GM19239 (cell line): ENCODE measurements at regions not wholly inside any gene's neighbourhood (a gene's known extent, or its start where the extent isn't known, plus 50 kb on each side); places are given as distances from the start of the nearest gene placed in this dataset.
"Not testable (repeated sequence)": the region's sequence is repeated elsewhere in the genome, so short reads cannot be mapped to it uniquely, and the experiment has no call there.

ENCODE experiments used
- DNase-seq: peaks from one replicate; pipeline ENCODE4 v3.0.0; 2011; ENCODE audit warnings: low spot score; ENCODE audit not compliant: insufficient read length
- FAIRE-seq: peaks from 2 replicates; lab custom pipeline; 2011; peaks lifted over from hg19 to GRCh38; lab: Jason Lieb, UNC

DNA sequence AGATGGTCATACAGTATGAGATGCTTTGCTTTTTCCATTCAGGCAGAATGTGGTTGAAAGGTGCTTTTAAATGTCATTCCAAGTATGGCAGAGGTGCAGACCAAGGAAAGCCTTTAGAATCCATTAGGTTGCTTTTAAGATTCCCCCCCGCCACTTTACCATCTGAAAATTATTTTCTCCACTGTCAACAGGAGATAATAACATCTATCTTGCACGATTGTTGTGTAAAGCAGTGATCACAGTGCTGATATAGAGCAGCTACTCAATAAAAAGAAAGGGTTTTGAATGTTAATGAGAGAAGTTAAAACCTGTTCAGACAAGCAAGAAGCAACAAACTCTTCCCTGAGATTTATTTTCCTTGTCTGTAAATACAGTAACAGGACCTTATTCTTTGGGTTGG is 372.5 kb upstream of the GCFC2 start:
- no peak for FAIRE-seq
- DNase-seq, result no peak

DNA sequence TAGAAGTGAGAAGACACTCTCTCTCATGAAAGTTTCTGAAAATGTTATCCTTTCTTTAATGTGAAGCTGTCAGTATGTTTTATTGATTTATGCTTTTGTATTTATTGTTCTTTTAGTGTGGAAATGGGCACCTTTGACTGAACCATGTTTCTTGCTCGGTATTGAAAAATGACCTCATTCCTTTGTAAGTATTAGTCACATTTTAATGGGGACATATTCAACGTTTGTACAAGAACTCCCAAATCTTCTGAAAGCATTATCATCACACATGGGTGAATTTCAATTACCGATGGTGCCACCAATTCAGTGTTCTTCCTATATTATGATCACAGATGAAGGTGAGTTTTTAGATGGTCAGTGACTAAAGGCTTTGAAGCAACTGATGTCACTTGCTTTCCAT is 371.8 kb upstream of the GCFC2 start:
- DNase-seq (no peak), FAIRE-seq (no peak)

DNA sequence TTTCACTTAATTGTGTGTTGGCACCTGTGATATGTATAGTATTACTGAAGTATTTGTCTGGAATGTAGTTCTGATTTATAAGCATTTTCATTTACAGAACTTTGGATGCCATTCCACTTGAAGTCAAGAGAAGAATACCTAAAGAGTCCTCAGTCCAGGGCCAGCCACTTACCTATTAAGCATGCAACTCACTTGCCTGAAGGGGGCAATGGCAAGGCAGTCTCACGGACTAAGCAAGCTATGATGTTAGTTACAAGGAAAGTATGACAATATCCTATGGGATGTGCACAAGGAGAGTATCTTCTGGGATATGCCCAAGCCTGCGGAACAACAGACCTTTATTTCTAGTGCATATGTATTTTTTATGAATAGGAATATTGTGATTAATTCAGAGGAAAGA is 369.4 kb upstream of the GCFC2 start:
- no peak for FAIRE-seq
- no peak for DNase-seq

DNA sequence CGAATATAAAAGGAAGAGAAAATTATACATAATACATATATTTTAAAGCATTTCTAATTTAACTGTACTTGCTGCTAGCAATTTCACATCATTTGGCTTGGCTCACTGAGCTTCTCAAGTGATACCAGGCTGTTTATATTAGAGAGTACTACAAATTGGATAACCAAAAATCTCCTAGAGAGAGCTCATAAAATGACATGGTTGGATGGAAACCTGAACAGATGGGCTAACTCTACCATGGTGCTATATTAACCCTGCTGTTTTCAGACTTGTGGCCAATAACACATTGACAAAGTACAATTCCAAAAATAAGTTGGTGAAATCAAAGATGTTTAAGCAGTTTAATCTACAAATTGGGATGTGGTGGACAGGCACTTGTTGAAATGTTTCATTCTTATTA is 364.4 kb upstream of the GCFC2 start:
- FAIRE-seq, result no peak
- DNase-seq, result no peak

DNA sequence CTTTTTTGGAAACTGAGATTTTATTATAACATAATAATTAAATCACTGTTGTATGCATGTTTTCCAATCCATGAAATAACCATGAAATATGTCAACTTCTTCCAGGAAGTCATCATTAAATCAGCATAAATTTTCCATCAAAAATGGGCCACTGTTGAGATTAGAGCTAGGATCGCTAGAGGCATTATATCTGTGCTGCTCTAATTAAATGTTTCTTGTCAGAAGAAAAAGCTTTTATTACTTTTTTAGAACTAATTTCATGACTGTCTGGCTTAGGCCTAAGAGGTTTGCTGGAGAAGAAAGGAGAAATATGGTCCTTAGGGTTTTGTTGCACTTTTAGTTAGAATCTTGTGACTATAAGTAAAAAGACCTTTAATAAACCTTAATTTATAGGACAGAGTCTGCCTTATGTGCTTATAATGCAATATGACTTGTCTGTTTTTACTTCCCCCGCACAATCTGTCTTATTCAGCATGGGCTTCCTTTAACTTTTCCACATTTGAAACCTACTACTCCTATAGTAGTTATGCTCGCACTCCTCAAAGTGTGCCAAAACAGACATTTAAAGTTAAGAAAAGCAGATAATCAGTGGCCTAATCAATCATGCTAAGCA is 363.4 kb upstream of the GCFC2 start:
- no peak for FAIRE-seq
- no peak for DNase-seq

DNA sequence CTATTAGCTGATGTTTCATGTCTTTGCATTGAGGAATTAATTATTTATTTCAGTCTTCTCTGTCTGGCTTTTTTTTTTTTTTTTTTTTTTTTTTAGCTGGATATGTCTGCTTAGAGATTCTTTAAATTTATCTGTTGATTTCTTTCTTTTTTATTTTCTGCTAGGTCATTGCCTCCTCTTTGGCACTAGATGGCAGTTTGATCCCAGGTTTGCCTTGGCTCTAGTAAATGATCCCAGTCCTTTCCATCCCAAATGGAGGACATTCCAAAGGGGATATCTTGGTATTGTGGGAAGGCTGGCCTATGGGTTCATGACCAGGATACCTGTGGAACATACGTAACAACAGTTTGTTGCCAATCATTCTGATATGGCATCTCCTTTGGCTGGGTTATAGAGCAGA is 339.5 kb upstream of the GCFC2 start:
- FAIRE-seq (no peak), DNase-seq (no peak)

DNA sequence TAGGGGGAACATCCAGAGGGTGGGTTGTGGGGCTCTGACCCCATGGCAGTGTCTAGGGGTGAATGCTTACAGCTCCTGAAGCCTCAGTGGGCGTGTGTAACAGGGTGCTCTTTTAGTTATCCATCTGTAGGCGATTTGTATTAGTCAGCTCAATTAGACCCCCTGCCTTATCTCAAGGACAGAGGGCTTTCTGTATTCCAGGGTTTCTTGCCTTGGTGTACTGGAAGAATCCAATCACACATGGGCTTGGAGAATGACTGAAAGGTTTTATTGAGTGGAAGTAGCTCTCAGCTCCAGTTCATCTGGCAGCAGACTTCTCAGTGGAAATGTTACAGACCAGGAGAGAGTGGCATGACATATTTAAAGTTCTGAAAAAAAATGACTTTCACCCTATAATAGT is 334.0 kb upstream of the GCFC2 start:
- FAIRE-seq, result no peak
- no peak for DNase-seq

DNA sequence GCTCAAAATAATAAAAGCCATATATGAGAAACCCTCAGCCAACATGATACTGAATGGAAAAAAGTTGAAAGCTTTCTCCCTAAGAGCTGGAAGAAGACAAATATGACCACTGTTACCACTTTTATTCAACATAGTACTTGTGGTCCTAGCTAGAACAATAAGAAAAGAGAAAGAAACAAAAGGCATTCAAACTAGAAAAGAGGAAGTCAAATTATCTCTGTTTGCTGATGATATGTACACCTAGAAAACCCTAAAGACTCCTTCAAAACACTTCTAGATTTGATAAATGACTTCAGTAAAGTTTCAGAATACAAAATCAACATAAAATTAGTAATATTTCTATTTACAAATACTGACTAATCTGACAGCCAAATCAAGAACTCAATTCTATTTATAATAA is 328.8 kb upstream of the GCFC2 start:
- no peak for DNase-seq
- no peak for FAIRE-seq

DNA sequence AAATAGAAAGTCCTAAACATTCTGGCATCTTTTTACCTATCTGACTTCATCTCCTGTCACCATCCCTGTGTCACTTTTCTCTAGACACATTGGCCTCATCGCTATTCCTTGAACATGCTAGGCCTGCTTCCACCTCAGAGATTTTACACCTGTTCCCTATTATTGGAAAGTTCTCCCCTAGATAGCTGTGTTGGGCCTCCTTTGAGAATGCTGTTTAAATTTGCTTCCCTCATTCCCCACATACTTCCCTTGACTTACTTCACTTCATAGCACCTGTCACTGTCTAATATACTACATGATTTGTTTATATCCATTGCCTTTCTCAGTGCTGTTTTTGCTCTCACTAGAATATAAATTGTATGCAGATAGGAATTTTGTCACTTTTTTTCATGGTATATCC is 317.0 kb upstream of the GCFC2 start:
- FAIRE-seq, result no peak
- no peak for DNase-seq

DNA sequence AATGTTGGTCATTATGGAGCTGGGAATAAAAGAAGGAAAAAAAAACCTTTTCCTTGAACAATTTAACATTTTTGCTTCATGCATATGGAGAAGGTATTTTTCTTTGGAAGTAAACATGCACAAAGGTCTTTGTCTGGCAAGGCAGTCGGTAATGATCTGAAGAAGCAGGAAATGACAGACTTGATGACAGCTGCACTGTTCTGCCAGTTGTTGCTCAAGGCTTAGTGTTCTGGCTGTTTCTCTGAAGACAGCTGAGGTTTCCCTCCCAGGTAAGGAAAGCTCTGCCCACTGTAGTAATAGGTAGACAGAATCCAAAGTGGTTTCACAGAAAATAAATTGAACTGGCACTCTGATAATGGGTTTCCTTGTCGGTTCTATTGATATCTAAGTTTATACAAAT is 308.4 kb upstream of the GCFC2 start:
- FAIRE-seq (no peak), DNase-seq (no peak)

DNA sequence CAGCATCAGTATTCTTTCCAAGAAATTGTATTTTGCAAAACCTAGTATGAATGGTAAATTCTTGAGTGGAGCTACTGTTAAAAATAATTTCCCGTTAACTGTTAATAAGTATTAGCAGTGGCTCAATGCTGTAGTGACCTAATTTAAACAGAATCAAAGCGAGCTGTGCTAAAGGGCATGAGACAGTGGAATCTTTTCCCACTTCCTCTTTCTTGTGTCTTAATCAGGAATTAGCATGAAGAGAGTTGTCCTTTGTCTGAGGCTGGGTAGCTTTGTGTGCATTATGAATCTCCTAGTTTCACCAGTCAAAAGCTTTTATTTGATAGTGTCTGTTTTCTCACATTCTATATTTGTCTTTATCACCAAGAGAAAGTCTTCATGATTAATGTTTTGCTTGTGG is 298.8 kb upstream of the GCFC2 start:
- no peak for FAIRE-seq
- no peak for DNase-seq

DNA sequence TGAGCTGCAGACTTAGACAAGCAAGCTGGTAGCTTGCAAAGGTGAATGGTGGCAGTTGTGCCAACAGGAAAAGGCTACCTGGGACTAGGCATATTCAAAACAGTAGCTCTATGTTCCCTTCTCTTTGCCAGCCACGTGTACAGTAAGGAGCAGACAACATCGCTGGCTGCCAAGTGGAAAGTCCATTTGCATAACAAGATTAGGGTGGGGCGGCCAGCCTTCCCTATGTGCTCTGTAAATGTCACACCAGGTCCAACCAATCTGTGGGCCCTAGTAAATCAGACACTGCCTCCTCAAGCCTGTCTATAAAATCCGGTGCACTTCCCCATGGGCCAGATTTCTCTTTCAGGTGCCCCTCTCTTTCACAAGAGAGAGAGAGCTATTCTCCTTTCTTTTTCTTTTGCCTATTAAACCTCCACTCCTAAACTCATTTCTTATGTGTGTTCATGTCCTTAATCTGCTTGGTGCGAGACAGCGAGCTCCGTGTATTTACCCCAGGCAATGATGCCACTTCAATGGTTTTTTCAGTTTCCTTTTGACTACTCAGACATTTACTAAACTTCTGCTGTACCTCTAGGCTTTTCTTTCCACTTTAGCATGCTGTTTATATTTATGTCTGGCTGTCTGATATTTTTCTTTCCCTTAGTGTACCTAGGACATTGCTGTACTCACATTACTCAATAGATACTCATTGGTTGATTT is 297.4 kb upstream of the GCFC2 start:
- DNase-seq (no peak), FAIRE-seq (peak; percentile 11)

DNA sequence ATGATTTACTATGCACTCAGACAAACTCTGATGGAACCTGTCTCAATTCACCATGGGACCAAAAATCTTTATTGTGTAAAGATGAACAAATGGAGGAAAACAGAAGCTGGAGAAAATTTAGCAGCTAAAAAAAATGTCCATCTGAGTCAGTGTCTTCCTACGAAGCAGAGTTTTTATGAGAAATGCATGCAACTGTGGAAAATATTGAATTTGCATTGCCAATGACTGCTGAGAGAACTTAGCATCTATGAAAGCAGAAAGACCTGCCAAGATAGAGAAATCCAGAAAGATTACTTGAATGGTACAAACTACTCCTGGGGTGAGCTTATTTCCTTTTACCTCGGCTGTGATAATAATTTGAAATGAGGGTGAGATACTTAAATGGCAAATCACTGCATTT is 289.7 kb upstream of the GCFC2 start:
- FAIRE-seq (no peak), DNase-seq (no peak)

DNA sequence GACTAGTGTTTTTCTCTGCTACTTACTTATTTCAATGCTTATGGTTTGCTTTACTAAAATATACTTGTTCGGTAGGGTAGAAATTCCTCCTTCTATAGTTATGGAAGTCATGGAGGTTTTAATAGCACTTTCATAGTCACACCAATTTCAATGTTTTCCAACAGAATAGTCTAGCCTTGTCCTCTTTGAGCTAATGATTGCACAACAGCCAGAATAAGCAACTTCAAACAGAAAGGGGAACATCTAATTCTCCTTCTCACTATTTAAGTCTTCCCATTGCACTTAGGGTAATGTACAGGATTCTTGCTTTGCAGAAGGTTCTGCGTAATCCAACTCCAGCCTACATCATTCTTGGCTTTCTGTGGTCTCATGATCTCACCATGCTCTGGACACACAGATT is 287.7 kb upstream of the GCFC2 start:
- DNase-seq, result no peak
- FAIRE-seq, result no peak

DNA sequence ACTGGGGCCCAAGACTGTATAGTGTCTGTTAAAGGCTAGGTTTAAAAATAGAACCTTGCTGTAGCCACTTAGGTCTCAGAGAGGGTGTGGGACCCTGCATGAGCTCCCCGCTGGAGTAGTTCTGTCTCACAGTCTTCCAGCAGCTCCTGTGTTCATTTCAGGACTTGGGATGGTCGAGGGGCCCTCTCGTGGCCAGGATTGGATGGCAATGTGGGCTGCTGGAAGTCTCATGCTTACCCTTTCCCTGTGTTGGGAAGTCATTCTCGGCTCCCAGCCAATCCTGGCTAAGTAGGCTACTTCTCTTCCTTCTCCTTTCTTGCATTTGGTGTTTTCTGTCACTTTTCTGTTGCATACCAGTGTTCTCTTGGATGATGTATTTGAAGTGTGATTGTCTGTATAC is 284.0 kb upstream of the GCFC2 start:
- DNase-seq, result no peak
- FAIRE-seq, result no peak

DNA sequence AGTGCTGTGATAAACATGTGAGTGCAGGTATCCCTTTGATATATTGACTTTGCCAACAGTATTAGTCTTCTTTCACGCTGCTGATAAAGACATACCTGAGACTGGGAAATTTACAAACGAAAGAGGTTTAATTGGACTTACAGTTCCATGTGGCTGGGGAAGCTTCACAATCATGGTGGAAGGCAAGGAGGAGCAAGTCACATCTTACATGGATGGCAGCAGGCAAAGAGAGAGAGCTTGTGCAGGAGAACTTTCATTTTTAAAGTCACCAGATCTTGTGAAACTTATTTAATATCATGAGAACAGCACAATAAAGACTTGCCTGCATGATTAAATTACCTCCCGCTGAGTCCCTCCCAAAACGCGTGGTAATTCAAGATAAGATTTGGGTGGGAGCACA is 277.9 kb upstream of the GCFC2 start:
- DNase-seq, FAIRE-seq: not testable (repeated sequence)

DNA sequence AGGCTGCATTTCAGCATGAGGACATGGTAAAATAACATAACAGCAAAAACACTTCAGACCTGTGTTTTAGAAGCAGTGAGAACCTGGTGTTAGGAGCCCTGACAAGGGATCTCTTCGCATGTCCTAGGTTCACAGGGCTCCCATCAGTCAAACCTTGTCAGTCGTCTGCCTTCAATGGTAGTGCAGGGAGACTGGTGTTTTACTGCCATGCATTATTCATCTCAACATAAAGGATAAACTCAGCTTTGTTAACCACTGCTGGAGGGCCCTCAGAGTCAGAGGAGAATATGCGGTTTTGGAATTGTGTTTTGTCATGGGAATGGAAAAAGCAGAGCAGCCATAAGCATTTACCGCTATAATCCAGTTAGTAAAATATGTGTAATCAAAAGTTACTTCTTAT is 275.9 kb upstream of the GCFC2 start:
- DNase-seq (no peak), FAIRE-seq (no peak)

DNA sequence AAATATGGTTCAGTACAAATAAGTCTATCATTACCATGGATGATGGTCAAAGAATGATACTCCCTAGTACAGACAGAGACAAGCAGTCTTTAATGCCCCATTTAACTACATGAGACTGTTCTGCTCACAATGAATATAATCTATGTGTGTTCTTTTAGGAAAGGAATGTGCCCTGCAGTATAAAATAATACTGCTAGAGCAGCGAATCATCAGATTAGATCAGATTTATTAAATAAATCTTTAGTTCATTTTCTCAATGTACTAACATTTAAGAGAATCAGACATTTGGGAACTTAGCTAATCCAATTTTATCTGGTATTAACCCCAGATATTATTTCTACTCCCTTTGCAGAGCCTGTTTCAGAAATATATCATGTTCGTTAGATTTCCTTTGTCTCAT is 272.0 kb upstream of the GCFC2 start:
- no peak for DNase-seq
- no peak for FAIRE-seq

DNA sequence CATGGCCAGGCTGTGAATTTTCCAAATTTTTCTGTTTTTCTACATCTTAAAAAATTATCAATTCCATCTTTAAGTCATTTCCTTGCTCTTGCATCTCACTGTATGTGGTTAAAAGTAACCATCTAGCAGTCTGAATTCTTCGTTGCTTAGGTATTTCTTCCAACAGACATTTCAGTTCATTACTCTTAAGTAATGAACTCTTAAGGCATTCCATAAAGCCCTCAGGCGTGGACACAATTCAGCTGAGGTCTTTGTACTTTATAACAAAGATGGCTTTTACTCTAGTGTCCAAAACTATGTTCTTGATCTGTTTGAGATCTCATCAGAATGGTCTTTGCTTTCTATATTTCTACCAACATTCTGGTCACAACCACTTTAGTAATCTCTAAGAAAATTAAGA is 253.9 kb upstream of the GCFC2 start:
- FAIRE-seq (no peak), DNase-seq (no peak)

DNA sequence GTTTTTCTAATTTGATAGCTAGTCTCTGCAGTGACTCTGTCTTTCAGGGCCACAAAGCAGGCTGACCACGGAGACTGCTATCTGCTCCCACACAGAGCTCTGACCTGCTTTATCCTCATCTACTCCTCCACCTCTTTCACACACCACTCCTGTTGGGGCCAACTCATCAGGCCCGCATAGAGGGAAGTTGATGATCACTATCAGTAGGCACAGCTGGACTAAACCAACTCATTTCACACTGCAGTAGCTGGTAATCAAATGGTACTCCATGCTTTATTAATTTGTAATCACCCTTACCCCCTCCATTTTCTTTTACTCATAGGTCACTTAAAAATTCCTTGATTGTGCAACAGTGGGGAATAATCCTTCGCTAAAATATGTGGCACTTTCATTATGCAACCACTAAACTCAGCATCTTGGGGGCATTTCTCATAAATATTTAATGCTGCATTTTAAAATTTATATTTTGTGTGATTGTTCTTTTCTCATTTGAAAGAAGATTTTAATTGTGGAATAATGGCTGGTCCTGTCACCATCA is 249.8 kb upstream of the GCFC2 start:
- DNase-seq (no peak), FAIRE-seq (no peak)

DNA sequence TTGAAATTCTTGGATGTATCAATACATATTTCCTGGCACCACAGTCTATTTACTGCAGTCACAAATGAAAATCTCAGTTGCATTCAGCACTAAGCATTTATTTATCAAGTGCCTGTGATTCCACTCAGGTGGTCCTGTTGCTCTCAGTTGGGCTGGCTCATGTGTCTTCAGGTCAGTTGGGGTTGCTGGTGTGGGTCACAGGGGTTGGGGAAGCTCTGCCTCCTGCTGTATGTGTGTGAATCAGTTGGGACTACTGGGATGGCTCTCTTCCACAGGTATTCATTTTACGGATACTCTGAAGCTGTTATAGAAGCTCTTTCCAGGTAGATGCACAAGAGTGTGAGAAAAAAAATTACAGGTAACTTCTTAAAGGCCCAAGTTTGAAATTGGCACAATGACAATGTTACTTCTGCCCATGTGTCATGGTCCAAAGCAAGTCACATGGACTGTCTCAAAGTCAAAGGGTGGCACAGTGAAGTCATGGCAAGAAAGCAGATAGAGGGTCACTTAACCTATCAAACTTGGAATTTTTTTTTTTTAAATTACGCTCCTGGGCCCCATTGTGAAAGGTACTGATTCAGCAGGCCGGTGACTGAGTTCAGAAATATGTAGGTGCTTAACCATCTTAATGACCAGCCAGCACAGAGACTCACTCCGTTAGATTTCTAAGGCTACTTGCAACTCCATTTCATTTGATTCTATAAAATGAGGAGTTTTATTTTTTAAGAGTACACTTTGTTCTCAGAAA is 249.2 kb upstream of the GCFC2 start:
- no peak for DNase-seq
- no peak for FAIRE-seq
